IPS-NIHi7 (cell line): ENCODE measurements at regions not wholly inside any gene's neighbourhood (a gene's known extent, or its start where the extent isn't known, plus 50 kb on each side); places are given as distances from the start of the nearest gene placed in this dataset.
A peak's percentile ranks its signal among the peaks of the same experiment; 100 is the strongest.

Experiments used
- DNase-seq: peaks from one replicate; pipeline ENCODE4 v3.0.0; 2012; ENCODE audit warnings: mixed read lengths; ENCODE audit errors: extremely low spot score

DNA sequence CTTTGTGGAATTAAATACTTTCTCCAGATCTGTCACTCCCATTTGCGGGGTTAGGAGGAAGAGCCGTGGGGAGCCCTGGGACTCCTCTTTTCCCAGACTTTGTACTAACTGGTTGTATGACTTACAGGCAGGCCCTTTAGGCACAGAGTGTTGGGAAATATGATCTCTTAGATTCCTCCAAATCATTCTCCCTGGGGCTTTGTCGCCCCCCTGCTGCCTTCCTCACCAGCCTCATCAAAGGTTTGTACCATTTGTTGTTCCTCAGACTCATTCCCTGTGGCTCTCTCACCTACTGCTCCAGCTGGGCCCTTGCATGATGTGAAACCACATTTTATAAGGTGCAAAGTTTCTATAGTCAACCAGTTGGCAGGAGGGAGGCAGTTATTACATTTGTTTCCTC is 56.4 kb downstream of the CRYGS start:
- DNase-seq, result peak; percentile 42

DNA sequence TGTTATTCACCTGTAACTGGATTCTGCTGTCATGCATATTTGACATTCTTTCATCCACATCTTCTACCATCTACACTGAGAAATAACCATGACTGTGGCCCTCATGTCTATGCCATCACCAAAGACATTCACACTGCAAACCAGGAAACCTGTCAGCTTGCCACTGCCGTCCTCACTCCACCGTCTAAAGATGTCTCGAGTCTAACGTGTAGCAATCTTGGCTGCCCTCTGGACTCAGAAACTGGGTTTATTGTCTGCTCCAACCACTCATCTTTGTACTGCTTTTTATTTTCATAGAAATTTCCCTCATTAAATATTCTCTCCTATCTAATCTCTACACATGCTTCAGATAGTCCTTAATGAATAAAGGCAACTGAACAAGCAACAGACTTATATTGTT is 57.1 kb downstream of the CRYGS start:
- DNase-seq, result no peak

DNA sequence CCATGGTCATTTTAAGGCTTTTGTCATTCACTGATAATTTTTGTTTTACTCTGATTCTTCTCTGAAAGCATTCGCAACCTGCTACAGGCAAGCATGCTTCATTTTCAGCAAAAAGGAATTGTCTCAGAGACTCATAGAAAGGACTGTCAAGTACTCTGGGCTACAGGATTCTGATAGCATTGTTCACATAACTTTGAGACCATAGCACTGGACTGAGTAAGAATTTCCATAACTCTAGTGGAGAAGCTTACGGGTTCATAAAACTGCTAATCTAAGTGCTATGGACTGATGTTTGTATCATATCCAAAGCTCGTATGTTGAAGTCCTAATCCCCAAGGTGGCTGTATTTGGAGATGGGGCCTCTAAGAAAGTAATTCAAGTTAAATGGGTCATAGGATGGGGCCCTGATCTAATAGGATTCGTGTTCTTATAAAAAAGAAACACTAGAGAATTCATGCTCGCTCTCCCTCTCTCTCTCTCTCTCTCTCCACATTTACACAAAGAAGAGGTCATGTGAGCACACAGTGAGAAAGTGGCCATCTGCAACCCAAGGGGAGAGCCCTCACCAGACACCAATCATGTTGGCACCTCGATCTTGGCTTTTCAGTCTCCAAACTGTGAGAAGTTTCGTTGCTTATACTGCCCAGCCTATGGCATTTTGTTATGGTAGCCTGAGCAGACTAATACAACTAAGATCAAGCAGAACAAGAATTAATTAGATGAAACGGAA is 60.4 kb downstream of the CRYGS start:
- DNase-seq, result no peak

GRCh38 chr3:186481526-186481925 is 62.7 kb downstream of the CRYGS start:
- DNase-seq, result no peak

DNA sequence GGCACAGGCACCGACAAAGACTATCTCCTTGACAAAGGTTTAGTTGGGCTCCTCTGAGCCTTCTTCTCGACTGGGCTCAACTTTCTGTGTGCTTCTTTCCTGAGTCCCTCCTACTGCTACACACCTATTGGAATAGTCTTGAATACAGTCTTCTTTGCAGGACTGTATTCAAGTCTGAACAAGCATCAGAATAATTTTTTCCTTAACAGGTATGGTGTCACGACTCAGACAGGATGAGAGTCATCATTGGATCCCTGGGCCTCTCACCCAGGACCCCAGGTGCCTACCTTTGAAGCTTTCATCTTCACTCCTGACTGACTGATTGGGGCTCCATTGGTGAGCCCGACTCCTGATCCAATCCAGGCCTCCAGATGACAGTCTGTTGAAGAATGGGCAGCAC is 66.3 kb downstream of the CRYGS start:
- no peak for DNase-seq

DNA sequence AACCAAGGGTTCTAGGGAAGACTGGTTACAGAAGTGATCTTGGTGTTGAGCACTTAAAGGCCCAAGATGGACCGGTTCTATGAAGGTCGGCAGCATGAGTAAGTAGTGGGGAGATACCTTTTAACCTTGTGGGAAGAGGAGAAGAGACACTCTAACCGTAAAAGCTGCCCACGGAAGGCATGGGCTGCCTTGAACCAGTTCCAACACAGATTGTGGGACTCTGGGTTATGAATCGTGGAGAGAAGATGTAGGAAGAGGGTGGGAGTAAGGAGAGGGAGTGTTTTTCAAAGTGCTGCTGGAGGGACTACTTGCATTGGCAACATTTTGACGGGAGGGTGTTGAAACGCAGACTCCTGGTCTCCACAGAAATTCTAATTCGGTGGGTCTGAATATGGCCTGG is 67.1 kb downstream of the CRYGS start:
- DNase-seq, result no peak

GRCh38 chr3:186476541-186476940 is 67.6 kb downstream of the CRYGS start:
- no peak for DNase-seq

GRCh38 chr3:186476044-186476468 is 68.1 kb downstream of the CRYGS start:
- DNase-seq, result no peak

DNA sequence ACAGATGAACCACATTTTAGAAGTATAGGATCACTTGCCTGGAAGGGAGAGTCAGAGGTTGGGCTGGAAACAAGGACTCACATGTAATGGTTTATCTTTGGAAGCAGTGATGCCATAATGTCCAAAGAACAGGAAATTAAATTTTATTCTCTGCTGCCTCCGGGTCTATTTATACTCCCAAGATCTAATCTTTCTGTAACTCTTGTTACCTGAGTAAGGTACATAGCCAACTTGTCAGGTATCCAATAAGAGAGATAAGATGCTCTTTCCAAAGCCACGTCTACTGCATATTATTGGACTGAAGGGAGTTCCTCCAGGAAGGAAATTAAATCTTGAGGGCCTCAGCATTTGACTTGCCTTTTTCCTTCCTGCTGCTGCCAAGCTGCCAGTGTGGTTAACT is 71.0 kb downstream of the CRYGS start:
- no peak for DNase-seq

DNA sequence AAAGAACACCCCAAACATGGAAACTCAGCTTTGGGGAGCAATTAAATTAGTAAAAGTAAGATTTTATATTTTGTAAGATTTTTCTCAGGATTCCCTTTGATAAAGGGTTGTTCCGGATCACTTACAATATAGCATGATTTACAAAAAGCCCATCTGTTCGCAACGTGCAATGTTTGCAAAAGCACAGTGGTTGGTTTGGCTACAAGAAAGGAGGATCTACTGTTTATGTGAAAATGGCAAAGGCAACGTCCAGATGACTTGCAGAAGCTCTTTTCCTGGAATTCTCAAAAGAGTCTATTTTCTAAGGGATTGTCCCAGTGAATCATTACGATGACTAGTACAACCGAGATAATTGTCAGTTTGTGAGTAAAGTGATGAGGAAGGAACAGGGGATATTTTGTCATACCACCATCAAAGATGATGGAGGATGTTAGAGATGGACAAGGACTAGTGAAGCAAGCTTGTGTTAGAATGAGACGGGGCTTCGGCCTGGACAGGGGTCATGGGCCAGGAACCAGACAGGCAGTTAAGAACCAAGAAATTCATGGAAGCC is 71.6 kb downstream of the CRYGS start:
- no peak for DNase-seq

GRCh38 chr3:186471771-186472170 is 72.4 kb downstream of the CRYGS start:
- DNase-seq, result no peak

DNA sequence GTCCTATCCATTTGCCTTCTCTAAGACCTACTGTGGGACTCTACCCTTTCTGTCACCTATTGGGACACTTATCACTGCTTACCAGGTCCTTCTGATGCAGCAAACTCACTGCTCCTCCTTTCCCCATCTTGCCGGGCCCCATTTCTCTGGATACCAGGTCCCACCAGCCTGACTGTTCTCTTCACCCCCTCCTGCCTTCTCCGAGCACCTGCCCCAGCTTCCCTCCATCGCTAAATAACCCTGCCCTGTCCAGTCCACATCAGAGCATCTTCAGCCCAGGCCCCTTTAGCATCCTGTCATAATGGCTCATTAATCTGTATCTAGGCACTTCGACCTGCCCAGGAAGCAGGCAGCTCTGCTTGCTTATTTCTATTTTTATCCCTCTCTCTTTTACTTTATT is 74.7 kb downstream of the CRYGS start:
- DNase-seq, result no peak

DNA sequence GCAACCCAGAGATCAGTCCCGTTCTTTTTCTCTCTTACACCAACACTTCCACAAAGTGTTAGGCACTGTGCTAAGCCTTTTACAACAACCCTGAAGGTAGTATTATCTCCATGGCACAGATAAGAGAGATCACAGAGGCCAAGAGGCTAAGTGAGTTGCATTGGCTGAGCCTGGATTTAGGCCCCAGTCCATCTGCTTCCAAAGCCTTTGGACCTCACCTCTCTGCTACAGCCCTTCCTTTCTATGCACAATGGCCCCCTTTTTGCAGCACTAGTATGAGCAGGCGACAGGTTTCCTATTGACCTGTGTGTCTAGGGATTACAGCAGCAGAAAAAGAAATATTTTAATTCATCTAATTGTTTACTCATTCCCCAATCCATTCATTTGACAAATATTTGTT is 76.2 kb downstream of the CRYGS start:
- no peak for DNase-seq

- DNase-seq, result no peak
These were observed 77.7 kb downstream of the CRYGS start for GRCh38 chr3:186466391-186466974.

- no peak for DNase-seq
These were observed 78.7 kb downstream of the CRYGS start for GRCh38 chr3:186465508-186465907.

DNA sequence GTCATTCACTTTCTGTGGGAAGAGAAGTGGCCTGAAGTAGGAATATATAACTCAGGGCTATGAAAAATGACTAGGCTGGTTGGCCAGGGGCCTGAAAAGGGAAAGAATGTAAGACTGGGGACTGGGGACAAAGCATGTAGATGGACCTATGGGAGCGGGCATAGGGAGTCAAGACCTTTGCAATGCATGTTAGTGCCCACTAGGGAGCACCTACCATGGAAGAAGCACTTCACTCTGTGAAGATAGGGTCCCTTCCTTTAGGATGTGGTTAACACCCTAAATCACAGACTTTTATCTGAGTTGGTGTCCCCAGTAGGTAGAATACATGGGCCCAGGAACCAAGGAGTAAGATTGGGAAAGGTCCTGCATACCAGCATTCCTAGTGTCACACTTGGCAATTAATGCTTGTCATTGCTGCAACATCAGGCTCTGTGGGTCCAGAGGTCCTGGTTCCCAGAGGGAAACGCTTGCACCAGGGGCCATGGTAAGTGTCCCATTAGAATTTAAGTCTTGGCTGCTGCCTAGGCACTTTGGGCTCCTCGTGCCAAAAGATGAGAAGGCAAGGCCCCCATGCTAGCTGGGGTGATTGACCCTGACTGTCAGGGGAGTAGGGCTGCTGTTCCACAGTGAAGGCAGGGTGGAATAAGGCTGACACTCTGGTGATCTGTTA is 79.6 kb downstream of the CRYGS start:
- DNase-seq, result peak; percentile 68

DNA sequence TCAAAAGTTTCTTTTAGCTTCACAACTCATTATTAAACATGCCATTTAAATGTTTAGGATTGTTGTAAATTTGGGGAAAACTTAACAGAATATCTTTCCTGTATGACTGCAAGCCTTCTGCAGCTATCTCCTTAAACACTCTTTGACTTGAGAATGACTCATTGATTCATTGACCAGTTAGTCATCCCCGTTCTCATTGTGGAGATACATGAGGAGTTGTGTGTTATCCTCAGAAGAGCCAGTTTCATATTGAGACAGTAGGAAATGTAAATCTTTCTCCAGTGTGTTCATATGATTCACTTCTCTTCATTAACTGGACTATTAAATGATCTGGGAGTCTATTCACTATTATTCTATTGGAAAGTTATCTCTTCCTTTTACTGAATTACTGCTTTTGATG is 83.0 kb downstream of the CRYGS start:
- no peak for DNase-seq

DNA sequence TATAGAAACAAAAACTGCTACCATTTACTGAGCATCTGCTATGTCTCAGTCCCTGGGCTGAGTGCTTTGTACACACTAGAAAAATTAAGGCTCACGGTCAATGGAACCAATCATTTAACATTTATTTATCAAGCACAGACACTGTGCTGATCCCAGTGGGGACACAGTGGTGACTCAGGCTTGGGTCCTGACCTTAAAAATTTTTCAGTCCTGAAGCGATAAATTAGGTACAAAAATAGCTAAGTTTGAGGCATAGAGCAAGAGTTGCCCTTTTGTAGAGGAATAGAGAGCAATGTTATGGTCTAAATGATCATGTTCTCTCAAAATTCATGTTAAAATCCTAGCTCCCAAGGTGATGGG is 85.1 kb downstream of the CRYGS start:
- DNase-seq, result no peak

- no peak for DNase-seq
These were observed 85.7 kb downstream of the CRYGS start for GRCh38 chr3:186458306-186459107.

DNA sequence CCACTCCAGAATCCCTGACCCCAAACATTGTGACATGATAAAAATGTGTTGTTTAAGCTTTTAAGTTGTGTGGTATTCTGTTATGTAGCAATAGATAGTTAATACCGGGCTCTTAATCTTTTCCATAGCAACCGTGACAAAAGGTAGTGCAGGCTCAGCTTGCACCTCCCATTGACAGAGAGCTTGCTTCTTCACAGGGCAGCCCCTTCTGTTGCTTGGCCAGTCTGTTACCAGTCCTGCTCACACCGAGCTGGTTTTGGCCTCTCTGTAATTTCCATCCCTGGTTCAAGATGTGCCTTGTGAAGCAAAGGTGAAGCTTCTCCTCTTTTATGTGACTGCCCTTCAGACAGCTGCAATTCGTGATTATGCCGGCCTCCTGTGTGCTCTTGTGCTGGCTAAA is 86.9 kb downstream of the CRYGS start:
- DNase-seq, result no peak

GRCh38 chr3:186456731-186457191 is 87.4 kb downstream of the CRYGS start:
- DNase-seq, result no peak
